Cardiac muscle cell (in vitro differentiated cells and primary cell): ENCODE measurements at regions not wholly inside any gene's neighbourhood (a gene's known extent, or its start where the extent isn't known, plus 50 kb on each side); places are given as distances from the start of the nearest gene placed in this dataset.

ENCODE experiments used
- DNase-seq, 2 donors: peaks; one replicate each; pipeline versions ENCODE4 v3.0.0 to v3.0.0-alpha.2; 2010 to 2017; ENCODE audit warnings: low read depth in 1 of 2, low spot score in 1 of 2
- H3K27ac ChIP-seq: fragments of 200-600 bp; sonication (generic); 2 replicates; pipeline ENCODE4 v1.5.1; 2016
- H3K27me3 ChIP-seq: fragments of 200-600 bp; sonication (generic); 2 replicates; pipeline ENCODE4 v1.6.0; 2016; ENCODE audit warnings: control low read depth
- H3K36me3 ChIP-seq: fragments of 200-600 bp; sonication (generic); 2 replicates; pipeline ENCODE4 v1.5.1; 2016; ENCODE audit warnings: control low read depth
- H3K4me1 ChIP-seq: fragments of 200-600 bp; sonication (generic); 2 replicates; pipeline ENCODE4 v1.8.1; 2017; ENCODE audit warnings: low read depth, mild to moderate bottlenecking, mixed run types
- H3K4me3 ChIP-seq: fragments of 200-600 bp; sonication (generic); 2 replicates; pipeline ENCODE4 v1.5.1; 2016; ENCODE audit warnings: mild to moderate bottlenecking
- H3K9me3 ChIP-seq: fragments of 200-600 bp; sonication (generic); 2 replicates; pipeline ENCODE4 v1.5.1; 2017; ENCODE audit warnings: low read depth, mild to moderate bottlenecking, control low read depth
- TF ChIP-seq, protein P1 (sequence below): IDR thresholded peaks from 2 replicates; pipeline ENCODE4 v1.5.1; 2012; ENCODE audit warnings: low read depth, mild to moderate bottlenecking, low read length

DNA sequence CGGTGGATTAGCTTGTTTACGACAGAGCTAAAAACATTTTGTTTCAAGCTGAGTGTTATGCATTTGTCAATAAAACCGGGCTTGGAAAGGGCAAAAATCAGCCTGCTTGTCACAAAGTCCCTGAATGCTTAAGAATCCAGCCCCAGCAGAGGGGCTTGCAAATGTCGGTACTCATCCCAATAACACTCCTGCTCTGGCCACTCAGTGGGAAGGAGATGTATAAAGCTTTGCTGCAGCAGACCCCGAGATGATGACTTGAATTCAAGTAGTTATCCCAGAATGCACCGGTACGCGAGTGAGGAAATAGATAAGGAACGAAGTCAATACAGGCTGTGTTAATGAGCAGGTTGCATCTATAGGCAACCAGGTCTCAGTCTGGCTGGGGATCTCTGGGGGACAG is 662.3 kb downstream of the CCSER2 start:
- TF ChIP-seq, protein P1, sequence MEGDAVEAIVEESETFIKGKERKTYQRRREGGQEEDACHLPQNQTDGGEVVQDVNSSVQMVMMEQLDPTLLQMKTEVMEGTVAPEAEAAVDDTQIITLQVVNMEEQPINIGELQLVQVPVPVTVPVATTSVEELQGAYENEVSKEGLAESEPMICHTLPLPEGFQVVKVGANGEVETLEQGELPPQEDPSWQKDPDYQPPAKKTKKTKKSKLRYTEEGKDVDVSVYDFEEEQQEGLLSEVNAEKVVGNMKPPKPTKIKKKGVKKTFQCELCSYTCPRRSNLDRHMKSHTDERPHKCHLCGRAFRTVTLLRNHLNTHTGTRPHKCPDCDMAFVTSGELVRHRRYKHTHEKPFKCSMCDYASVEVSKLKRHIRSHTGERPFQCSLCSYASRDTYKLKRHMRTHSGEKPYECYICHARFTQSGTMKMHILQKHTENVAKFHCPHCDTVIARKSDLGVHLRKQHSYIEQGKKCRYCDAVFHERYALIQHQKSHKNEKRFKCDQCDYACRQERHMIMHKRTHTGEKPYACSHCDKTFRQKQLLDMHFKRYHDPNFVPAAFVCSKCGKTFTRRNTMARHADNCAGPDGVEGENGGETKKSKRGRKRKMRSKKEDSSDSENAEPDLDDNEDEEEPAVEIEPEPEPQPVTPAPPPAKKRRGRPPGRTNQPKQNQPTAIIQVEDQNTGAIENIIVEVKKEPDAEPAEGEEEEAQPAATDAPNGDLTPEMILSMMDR: no peak
- Histone ChIP-seq H3K36me3 (no peaks in the 10 kb centered on the region), H3K4me1 (no peaks in the 10 kb centered on the region), H3K27me3 (no peaks in the 10 kb centered on the region), H3K9me3 (no peaks in the 10 kb centered on the region), H3K27ac (no peak overlapping the region), H3K4me3 (no peak overlapping the region)
- no peak for DNase-seq

DNA sequence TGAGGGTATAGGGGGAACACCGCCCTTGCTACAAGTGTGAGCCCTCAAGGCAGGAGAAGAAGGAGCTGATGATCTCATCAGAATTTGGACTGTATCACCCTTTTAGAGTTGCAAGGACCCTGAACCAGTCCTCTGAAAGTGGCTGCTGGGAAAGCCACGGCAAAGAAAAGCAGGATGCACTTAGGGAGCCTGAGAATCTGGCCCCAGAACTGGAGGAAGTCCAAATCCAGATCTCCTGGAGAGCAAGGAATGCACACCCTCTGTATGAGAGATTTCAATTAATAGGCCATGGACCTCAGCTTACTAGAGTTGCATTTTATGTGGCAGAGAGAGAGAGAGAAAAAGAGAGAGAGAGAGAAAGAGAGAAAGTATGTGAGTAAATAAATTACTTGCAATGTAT is 662.9 kb downstream of the CCSER2 start:
- TF ChIP-seq, protein P1: no peak
- Histone ChIP-seq H3K4me1 (no peaks in the 10 kb centered on the region), H3K36me3 (no peaks in the 10 kb centered on the region), H3K27ac (no peak overlapping the region), H3K4me3 (no peak overlapping the region), H3K9me3 (no peaks in the 10 kb centered on the region), H3K27me3 (no peaks in the 10 kb centered on the region)
- no peak for DNase-seq

DNA sequence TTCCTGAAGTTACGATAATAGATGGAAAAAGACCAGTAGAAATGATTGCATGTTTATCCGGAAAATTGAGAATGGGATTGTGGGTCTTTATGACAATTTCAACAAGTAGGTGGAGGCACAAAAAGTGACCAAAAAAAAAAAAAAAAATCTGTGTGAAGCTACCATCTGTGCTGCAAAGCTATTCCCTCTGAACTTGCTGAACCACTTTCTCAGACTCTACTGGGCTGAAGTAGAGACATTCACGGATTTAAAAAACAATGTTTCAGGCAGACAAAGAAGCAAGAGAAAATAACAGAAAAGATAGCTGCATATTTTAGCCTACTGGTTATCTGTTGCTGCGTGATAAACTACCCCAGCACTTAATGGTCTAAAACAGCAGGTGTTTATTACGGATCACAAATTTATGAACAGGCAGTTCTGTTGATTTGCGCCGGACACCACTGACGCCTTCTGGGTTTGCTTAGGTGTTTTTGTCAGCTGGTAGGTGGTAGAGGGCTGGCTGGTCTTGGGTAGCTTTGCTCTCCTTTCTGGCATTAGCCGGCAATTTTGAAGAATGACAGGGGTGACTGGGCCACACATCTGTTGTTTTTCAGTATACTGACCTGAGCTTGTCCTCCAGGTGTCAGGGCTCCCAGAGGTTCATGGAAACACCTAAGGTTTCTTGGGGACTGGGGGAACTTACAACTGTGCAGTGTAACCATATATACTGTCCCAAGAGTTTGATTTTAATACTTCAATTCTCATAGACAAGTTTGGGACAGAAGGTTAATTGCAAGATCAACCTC is 665.1 kb downstream of the CCSER2 start:
- Histone ChIP-seq H3K4me1 (no peaks in the 10 kb centered on the region), H3K27me3 (no peaks in the 10 kb centered on the region), H3K36me3 (no peaks in the 10 kb centered on the region), H3K27ac (no peak overlapping the region), H3K9me3 (no peaks in the 10 kb centered on the region), H3K4me3 (no peak overlapping the region)
- no peak for DNase-seq
- TF ChIP-seq, protein P1: no peak

DNA sequence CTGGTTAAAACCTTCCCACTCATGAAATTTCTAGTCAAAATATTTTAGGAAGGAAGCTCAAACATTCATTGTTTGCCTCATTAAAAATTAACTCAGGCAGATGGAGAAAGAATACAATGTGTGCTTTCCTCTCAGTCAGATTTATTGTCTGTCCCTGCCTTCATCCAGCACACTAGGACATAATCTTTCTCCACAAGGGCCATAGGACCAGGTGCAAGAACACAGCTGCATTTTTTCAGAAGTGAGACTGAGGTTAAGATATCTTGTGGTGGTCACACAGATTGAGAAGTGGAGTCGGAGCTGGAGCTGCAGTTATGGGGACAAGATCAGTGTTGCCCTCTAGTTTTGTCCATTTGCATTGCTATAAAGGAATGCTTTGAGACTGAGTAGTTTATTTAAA is 666.3 kb downstream of the CCSER2 start:
- TF ChIP-seq, protein P1: no peak
- H3K9me3 ChIP-seq: no peaks in the 10 kb centered on the region
- no peak overlapping the region for H3K4me3 ChIP-seq
- no peak for DNase-seq
- H3K27me3 ChIP-seq: no peaks in the 10 kb centered on the region
- no peaks in the 10 kb centered on the region for H3K36me3 ChIP-seq
- no peaks in the 10 kb centered on the region for H3K4me1 ChIP-seq
- H3K27ac ChIP-seq: no peak overlapping the region

DNA sequence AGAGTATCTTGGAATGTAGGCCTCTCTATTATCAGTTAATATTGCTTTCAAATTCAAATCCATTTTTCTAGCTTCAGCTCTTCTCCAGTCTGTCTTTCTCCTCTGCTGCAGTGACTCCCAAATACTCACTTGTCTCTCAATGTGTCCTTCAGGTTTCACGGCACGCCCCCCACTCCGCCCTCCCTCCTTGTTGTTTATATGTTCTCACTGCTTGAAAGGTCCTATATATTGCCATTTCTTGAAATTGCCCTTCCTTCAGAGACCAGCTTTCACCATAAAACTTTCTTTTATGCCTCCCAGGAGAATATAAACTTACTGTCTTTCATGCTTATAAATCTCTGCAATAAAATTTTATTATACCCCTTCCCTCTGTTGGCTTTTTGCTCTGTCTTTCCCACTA is 668.2 kb downstream of the CCSER2 start:
- Histone ChIP-seq H3K27ac (no peak overlapping the region), H3K27me3 (no peaks in the 10 kb centered on the region), H3K36me3 (no peaks in the 10 kb centered on the region), H3K9me3 (no peaks in the 10 kb centered on the region), H3K4me3 (no peak overlapping the region), H3K4me1 (no peaks in the 10 kb centered on the region)
- TF ChIP-seq, protein P1: no peak
- DNase-seq: no peak
